ENCODE measurements at regions not wholly inside any gene's neighbourhood (a gene's known extent, or its start where the extent isn't known, plus 50 kb on each side); places are given as distances from the start of the nearest gene placed in this dataset.
"Not testable (repeated sequence)": the region's sequence is repeated elsewhere in the genome, so short reads cannot be mapped to it uniquely, and the experiment has no call there.

DNA sequence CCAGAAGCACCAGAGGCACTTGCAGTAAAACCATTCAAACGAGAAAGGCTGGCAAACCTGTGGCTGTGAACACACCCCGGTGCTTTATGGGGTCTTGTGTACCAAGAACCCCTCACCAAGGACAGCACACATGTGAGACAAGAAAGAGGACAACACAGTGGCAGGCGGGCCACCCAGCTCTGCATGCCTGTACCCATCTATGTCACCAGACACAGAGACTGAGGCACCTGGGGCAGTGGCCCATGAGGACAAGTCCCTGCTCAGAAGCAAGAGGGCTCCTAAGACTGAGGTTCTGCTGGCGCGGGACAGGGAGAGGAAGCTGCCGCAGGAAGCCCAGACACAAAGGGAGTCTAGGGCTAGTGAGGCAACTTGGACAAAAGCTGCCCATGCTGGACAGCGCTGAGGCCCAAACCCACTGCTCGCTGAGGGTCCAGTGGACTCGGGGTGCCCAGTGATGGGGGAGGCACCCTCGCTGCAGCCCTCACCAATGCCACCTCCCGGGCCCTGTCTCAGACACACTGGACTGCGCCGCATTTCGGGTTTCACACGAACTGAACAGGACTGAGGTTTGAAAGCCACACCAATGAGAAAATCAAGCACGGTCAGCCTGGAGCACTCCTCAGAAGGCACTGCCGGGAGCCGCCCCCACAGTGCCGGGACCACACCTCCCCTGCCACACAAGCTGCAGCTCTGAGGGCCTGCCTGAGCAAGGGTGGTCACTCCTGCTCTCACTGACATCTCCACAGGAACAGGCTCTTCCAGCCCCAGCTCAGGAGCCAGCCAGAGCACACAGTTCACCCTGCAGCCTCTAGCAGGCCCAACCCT is 232.7 kb downstream of the TUBA3C start:
- no peak for DNase-seq (ENCODE audit: low spot score)

DNA sequence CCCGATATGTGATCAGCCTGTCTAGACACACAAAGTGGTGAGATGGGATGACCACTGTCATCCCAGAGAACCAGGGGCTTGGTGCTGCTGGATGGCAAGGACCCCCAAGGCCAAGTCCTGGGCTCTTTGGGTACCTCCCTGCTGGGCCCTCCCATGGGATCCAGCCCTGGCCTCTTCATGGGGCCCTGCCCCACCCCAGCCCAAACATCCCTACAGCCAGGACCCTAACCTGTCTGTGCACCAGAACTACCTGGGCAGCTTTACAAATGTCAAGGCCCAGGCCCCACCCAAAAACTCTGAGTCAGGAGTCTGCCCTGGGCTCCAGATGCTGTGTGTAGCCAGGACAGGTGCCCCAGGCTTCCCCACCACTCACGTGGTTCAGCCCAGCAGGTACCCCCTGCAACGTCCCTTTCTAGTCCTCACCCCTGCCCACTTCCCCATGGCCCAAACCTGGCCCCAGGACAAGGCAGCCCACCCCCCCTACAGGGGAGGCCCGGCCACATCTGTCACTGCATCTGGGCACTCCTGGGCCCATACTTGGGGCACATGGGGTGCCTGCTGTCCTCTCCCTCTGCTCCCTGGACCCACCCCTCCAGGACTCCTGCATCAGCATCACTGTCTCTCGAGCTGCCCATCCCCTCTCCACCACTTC is 233.5 kb downstream of the TUBA3C start:
- DNase-seq (ENCODE audit: low spot score), result no peak

DNA sequence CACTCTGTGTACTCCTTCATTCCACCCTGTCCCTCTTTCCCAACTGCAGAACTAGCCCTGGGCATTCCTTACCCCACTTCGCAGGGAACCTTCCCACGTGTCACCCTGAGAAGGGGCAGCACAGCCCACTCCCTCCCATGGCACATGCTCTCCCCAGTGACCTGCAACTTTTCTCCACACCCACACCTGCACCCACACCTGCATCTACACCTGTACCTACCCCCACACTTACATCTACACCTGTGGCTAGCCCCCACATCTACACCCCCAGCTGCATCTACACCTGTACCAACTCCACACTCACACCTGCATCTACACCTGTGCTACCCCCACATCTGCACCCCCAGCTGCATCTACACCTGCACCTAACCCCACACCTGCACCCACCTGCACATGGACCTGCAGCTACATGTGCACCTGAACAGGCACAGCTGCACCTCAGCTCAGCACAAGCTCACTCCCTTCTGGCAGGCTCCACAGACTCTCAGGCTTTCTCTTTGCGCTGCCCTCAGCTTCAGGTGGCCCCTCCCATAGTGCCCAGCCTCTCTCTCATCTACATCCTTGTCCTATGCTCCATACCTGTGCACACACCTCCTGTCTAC is 234.1 kb downstream of the TUBA3C start:
- no peak for DNase-seq (ENCODE audit: low spot score)

DNA sequence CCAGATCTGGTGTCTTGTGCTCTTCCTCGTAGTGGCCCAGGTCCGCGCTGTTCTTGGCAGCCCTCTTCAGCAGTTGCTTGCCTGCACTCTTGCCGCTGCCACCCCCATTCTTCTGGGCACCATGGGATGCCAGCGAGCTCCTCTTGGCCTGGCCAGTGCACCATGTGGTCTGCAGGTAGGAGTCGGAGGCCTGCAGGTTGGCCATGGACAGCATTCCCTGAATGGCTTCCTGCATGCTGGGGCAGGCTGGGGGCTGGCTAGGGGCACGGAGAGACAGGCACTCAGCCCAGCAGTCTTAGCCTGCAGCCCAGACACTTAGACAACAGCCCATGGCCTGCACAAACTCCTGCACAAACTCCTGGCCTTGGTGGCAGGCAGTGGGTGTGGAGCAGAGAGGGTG is 234.9 kb downstream of the TUBA3C start:
- DNase-seq (ENCODE audit: low spot score), result no peak

DNA sequence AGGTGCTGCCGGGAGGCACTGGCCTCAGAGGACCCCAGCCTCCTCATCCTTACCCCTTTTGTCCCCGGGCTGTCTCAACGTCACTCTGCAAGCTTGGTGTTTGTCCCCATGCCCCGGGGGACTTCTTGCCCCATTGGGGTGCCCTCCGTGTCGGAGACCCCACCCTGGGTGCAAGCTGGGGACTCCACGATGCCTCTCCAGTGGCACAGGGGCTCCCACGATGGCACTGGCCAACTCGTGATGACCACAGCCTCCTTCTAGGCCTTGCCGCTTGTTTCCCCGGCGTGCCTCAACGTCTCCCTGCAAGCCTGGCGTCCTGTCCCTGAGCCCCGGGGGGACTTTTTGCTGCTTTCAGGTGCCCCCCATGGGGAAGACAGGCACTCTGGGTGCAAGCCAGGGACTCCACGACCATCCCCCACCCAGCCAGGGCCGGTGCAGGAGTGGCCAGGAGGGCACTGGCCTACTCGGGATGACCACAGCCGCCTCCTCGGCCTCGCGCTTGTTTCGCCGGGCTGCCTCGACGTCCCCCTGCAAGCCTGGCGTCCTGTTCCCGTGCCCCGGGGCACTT is 237.0 kb downstream of the TUBA3C start:
- DNase-seq (ENCODE audit: low spot score), result no peak

DNA sequence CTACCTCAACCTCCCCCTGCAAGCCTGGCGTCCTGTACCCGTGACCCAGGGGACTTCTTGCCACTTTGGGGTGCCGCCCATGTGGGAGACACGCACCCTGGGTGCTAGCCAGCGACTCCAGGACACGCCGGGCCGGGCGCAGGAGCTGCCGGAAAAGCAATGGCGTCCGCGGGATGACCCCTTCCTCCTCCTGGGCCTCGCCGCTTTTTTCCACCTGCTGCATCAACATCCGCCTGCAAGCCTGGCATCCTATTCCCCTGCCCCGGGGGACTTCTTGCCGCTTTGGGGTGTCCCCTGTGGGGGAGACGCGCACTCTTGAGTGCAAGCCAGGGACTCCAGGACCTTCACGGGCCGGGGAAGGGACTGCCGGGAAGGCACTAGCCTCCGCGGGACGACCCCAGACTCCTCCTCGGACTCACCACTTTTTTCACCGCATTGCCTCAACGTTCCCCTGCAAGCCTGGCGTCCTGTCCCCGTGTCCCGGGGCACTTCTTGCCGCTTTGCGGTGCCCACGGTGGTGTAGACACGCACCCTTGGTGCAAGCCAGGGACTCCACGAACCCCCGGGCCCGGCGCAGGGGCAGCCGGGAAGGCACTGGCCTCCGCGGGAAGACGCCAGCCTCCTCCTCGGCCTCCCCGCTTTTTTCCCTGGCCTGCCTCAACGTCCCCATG is 237.8 kb downstream of the TUBA3C start:
- DNase-seq (ENCODE audit: low spot score), result no peak

DNA sequence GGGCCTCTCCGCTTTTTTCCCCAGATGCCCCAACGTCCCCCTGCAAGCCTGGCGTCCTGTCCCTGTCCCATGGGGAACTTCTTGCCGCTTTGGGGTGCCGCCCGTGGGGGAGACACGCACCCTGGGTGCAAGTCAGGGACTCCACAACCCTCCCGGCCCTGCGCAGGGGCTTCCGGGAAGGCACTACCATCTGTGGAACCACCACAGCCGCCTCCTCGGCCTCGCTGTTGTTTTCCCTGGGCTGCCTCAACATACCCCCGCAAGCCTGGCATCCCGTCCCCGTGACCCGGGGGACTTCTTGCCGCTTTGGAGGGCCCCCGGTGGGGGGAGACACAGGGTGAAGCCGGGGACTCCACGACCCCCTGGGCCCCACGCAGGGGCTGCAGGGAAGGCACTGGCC is 238.4 kb downstream of the TUBA3C start:
- no peak for DNase-seq (ENCODE audit: low spot score)

DNA sequence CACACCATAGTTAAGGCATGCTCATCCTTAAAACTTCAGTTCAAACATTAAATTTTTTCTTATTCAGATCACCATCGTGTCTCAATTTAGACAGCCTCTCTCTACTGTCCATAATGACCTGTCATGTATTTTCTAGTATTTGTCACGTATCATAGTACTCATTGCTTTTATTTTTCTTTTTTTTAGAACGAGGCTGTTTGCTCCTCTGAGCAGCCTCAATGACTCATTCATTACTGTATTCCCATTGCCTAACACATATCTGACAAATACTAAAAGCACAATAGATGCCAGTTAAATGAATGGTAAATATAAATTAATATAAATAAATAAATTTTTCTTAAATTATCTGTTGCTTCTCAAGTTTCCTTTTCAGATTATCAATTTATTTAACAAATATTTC is 245.5 kb downstream of the TUBA3C start:
- DNase-seq (ENCODE audit: low spot score), result no peak

DNA sequence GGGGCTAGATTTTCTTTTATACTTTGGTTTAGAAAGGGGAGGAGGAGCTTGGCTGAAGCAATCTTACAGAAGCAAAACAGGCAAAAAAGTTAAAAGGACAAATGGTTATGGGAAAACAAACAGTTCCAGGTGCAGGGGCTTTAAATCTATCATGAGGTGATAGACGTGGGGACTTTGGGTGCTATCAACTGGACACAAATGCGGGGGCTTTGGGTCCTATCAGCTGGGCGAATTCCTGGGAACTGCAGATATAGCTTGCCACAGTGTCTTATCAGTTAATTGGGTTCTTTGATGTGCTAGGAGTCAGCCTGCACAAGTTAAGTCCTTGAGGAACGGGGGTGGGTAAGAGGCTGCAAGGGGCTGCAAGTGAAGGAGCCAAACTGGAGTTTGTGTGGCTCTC is 260.6 kb downstream of the TUBA3C start:
- no peak for DNase-seq (ENCODE audit: low spot score)

DNA sequence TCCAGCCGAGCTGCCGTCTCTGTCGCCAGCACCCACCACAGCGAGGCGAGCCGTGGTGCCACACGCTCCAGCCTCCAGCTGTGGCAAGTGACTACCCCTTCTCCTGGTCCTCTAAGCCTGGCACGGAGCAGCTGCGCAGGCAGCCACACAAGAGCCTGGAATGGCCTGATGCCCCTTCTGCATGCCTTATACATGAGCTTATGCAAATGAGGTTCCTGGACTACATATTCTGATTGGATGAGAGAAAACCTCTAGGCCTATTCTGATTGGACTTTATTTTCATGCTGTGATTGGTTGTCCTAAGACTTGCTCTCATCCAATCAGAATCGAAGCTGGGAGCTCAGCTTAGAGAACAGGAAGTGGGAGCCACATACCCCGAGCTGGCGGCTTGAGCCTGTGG is 276.5 kb downstream of the TUBA3C start:
- not testable (repeated sequence) for DNase-seq (ENCODE audit: low spot score)

DNA sequence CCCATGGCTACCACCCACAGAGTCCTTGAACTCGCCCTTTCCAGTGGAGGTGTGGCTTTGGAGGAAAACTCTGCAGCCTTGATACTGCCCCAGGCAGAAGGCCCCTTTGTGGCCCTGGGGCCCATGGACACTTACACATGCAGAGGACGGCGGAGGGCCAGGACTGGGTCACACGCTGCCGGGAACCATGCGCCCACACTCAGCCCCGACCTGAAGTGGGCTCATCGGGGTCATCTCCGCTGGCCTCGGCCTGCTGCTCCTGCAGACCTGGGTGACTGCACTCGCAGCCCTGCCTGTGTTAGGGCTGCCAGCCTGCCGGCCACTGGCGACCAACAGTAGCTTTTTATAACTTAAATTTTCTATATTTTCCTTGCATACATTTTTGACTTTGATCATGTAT is 286.2 kb downstream of the TUBA3C start:
- DNase-seq (ENCODE audit: low spot score), result not testable (repeated sequence)

DNA sequence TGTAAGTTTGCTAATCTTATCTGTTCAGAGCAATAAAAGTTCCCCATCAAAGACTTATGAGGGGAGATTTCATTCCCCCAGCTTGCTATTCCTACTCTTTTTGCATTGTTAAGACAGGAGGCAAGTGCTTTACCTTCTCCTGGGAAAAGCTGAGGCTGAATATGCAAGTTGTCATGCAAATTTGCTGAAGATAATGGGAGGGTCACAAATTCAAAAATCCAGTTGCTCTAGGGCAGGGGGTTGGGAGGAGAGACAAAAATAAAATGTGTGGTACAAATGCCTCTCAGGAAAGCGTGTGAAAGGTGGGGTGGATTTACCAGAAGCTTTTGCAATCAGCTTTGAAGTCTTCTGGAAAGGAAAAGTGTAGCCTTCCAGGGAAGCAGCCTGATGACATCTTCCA is 290.4 kb downstream of the TUBA3C start:
- not testable (repeated sequence) for DNase-seq (ENCODE audit: low spot score)

DNA sequence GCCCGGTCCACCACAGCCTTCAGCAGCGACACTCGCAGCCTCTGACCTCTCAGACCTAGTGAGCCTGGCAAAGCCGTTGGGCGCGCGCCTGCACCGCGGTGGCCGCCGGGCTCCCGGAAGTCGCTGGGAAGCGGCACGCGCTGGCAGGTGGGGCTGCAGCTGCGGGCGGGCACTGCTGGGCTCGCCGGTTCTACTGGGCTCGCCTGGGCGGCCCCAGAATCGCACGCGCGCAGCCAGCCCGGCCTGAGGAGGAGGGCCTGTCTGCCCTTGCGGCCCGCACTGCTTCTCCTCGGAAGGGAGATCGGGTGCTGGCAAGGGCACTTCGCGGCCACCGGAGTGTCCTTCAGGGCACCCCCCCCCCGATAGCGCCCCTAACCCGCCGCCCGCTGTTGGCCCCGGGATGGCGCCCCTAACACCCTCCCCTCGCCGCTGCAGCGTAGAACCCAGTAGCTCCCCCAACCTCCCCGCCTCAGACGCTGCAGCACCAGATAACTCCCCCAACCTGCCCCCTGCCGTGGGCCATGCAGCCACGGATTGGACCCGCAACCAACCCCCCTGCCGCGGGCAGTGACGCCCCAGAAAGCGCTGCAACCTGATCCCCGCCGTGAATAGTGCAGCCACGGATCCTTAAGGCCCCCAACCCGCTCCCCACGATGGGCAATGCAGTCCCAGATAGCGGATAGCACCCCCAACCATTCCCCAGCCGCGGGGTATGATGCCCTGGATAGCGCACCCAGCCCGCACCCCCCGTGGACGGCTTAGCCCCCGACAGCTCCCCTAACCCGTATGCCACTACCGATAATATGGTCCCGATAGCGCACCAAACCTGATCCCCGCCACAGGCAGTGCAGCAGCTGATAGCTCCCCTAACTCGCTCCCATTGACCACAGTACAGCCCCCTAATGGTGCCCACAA is 306.5 kb downstream of the TUBA3C start:
- DNase-seq (ENCODE audit: low spot score), result not testable (repeated sequence)

DNA sequence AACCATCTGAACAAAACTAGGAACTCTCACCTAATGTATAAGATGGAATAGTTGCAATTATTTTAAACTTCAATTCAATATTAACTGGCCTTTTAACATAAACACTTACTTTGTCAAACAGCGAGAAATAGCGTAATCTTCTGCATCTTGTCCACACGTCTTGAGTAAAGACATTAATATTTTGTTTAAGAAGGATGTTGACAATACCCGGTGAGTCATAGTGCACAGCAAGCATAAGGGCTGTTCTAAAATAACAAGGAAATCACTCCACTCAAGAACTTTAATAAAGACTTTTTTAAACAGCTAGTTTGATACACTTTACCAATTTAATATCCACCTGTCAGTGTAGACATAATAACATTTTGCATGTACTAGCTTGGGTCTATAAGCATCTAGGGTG is 311.1 kb downstream of the TUBA3C start:
- DNase-seq (ENCODE audit: low spot score), result not testable (repeated sequence)

DNA sequence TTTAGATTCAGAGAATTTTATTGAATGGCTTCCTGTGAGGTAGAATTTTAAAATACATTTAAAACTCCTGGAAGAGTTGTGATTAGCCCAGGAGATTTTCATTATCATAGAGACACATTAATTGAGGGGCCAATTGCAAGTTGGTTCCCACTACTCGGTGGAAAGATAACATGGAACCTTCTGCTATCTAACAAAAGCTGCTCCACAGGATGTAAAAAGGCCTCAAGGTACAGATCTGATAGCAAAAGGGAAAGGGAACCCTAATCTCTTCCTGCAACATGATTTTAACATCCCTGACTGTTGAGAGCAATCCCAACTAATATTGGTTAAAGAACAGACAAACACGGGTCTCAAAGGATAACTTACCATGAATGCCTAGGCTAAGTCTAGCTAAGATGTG is 312.3 kb downstream of the TUBA3C start:
- not testable (repeated sequence) for DNase-seq (ENCODE audit: low spot score)

DNA sequence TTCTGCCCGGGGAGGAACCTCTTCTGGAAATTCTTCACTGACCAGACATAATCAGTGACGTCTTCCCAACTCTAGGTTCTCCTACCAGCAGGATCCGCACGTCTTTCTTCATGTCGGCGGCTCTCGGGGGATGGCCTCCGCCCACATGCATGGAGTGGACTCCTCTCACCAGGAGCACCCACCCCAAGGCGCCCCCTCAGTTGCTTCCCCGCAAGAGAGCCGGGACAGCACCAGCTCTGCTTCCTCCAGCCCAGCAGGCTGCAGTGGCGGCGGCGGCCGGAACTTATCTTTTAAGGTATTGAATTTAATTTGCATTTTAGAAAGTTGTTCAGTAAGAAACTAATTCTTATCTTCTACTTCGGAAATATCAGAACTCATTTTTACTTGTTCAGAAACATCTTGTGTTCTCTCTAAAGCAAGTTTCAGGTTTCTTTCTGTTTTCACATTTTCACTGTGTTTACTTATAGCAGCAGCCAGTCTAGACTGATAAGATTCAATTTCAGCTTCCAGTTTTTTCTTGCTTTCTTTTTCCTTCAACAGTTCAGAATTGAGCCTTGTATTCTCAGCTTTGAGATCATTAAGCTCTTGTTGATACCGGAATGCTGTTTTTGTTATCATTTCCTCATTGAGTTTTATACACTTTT is 343.5 kb downstream of the TUBA3C start:
- DNase-seq (ENCODE audit: low spot score), result not testable (repeated sequence)

DNA sequence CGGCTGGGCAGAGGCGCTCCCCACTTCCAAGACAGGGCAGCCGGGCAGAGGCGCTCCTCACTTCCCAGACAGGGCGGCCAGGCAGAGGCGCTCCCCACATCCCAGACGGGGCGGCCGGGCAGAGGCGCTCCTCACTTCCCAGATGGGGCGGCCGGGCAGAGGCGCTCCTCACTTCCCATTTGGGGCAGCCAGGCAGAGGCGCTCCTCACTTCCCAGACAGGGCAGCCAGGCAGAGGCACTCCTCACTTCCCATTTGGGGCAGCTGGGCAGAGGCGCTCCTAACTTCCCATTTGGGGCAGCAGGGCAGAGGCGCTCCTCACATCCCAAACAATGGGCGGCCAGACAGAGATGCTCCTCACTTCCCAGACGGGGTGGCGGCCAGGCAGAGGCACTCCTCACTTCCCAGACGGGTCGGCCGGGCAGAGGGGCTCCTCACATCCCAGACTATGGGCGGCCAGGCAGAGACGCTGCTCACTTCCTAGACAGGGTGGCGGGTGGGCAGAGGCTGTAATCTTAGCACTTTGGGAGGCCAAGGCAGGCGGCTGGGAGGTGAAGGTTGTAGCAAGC is 344.4 kb downstream of the TUBA3C start:
- DNase-seq (ENCODE audit: low spot score), result not testable (repeated sequence)

DNA sequence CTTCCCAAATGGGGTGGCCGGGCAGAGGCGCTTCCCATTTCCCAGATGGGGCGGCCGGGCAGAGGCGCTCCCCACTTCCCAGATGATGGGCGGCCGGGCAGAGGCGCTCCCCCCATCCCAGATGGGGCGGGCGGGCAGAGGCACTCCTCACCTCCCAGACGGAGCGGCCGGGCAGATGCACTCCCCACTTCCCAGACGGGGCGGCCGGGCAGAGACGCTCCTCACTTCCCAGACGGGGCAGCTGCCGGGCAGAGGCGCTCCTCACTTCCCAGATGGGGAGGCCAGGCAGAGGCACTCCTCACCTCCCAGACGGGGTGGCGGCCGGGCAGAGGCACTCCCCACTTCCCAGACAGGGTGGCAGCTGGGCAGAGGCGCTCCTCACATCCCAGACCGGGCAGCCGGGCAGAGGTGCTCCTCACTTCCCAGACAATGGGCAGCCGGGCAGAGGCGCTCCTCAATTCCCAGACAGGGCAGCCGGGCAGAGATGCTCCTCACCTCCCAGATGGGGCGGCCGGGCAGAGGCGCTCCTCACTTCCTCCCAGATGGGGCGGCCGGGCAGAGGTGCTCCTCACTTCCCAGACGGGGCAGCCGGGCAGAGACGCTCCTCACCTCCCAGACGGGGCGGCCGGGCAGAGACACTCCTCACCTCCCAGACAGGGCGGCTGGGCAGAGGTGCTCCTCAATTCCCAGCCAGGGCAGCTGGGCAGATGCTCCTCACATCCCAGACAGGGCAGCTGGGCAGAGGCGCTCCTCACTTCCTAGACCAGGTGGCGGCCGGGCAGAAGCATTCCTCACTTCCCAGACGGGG is 345.0 kb downstream of the TUBA3C start:
- not testable (repeated sequence) for DNase-seq (ENCODE audit: low spot score)

DNA sequence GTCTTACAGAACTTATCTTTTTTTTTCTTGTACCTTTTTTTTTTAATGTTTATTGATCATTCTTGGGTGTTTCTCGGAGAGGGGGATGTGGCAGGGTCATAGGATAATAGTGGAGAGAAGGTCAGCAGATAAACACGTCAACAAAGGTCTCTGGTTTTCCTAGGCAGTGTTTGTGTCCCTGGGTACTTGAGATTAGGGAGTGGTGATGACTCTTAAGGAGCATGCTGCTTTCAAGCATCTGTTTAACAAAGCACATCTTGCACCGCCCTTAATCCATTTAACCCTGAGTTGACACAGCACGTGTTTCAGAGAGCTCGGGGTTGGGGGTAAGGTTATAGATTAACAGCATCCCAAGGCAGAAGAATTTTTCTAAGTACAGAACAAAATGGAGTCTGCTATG is 345.9 kb downstream of the TUBA3C start:
- not testable (repeated sequence) for DNase-seq (ENCODE audit: low spot score)
